Erythroblast (primary cell): ENCODE measurements at regions not wholly inside any gene's neighbourhood (a gene's known extent, or its start where the extent isn't known, plus 50 kb on each side); places are given as distances from the start of the nearest gene placed in this dataset.

Experiments
- GATA1 ChIP-seq: IDR thresholded peaks from 2 replicates; pipeline ENCODE4 v1.6.1; 2011; ENCODE audit warnings: low read depth, mild to moderate bottlenecking, control low read depth, low read length, moderate library complexity
- POLR2A ChIP-seq: IDR thresholded peaks from 2 replicates; pipeline ENCODE4 v1.6.1; 2011; ENCODE audit warnings: mild to moderate bottlenecking, low read length

GRCh38 chr2:129823044-129823443 is 156.4 kb upstream of the RAB6C start:
- TF ChIP-seq POLR2A (no peak), GATA1 (no peak)
